GM23338 (cell line): ENCODE measurements at regions not wholly inside any gene's neighbourhood (a gene's known extent, or its start where the extent isn't known, plus 50 kb on each side); places are given as distances from the start of the nearest gene placed in this dataset.

Experiments used
- CTCF ChIP-seq, 2 experiments: fragments of 200-600 bp in 1 of 2; sonication (generic) in 1 of 2; conservative IDR thresholded peaks; 2 replicates each; pipeline versions ENCODE4 v1.5.1 to v1.6.1; 2016 to 2017; ENCODE audit warnings: antibody characterized with exemption in 2 of 2, low read depth in 2 of 2, mild to moderate bottlenecking in 2 of 2, moderate library complexity in 1 of 2
- EZH2 ChIP-seq: fragments of 200-600 bp; sonication (generic); IDR thresholded peaks from one replicate; pipeline ENCODE4 v1.8.0; 2017; ENCODE audit warnings: antibody characterized with exemption, mild to moderate bottlenecking, low read depth; ENCODE audit not compliant: unreplicated experiment
- EZH2phosphoT487 ChIP-seq: fragments of 200-600 bp; sonication (generic); IDR thresholded peaks from one replicate; pipeline ENCODE4 v1.8.1; 2018; ENCODE audit warnings: antibody characterized with exemption; ENCODE audit not compliant: unreplicated experiment
- POLR2AphosphoS5 ChIP-seq: IDR thresholded peaks from 2 replicates; pipeline ENCODE4 v1.6.1; 2016; ENCODE audit warnings: antibody characterized with exemption, low read depth
- REST ChIP-seq: IDR thresholded peaks from one replicate; pipeline ENCODE4 v1.6.1; 2018; ENCODE audit warnings: antibody characterized with exemption; ENCODE audit not compliant: unreplicated experiment

- TF ChIP-seq CTCF (conservative IDR thresholded peaks at IDR 0.05; ENCODE audit: low read depth in 2 of 2) (no peak), POLR2AphosphoS5 (no peak), EZH2phosphoT487 (no peak), EZH2 (no peak), REST (no peak)
These were observed 373.6 kb upstream of the ZNF608 start for GRCh38 chr5:125120012-125120411.
